Umbilical cord (tissue), 1 donor: ENCODE measurements at regions not wholly inside any gene's neighbourhood (a gene's known extent, or its start where the extent isn't known, plus 50 kb on each side); places are given as distances from the start of the nearest gene placed in this dataset.

ENCODE experiments used
- DNase-seq: peaks from one replicate; pipeline ENCODE4 v3.0.0-alpha.2; 2015; ENCODE audit warnings: low spot score

DNA sequence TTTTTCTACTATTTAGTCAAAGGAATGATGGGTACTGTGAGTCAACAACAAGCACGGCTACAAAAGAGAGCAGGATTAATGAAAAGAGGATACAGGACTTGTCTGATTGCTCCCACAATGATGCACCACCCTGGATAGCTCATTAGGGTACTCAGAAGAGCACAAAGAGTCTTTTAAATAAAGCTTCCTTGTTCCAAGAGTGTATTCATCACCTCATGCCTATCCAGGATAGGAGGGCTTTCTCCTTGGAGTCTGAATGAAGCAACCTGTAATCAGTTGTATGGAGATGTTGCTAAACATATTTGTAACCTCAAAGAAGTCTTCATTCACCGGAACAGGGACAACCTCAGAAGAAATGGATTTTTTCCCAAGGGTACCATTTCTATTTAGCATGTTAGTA, 219.5 kb upstream of the TMEM161B start:
- DNase-seq = no peak

- DNase-seq = no peak
Measured at GRCh38 chr5:88487066-88487465, 218.4 kb upstream of the TMEM161B start.

- DNase-seq = no peak
Measured at GRCh38 chr5:88486431-88486830, 217.8 kb upstream of the TMEM161B start.

- no peak for DNase-seq
Measured at GRCh38 chr5:88485531-88485930, 216.9 kb upstream of the TMEM161B start.

- DNase-seq = no peak
Measured at GRCh38 chr5:88483964-88484672, 215.5 kb upstream of the TMEM161B start.

DNA sequence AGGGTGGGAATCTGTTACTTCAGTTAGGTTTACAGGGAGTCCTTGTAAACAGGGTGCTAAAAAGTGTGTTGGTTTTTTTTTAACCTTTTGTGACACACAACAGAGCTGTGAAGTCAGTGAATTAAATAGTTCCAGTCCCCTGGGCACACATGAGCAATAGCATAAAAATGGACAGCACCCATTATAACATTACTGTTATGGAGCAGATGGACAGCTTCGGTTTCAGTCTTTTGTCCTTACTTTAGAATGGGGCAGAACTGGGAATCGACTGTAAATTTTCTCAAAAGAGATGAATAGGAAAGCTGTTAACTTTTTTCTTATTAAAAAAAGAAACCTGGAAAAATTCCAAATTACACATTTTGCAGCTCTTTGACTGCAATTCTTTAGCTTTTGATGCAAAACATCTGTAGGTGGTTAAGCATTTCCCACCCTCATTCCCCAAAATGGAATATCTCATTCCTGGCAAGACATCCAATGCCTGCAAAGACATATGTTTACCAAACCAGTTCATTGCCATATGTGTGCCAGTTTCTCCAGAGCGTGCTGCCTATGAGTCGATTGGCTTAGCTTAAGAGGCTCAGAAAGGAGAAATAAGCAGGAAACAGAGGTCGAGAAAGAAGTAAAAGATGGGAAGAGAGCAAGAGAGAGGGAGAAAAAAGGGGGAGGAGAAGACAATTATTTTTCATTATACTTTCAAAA, 212.3 kb upstream of the TMEM161B start:
- DNase-seq = no peak

DNA sequence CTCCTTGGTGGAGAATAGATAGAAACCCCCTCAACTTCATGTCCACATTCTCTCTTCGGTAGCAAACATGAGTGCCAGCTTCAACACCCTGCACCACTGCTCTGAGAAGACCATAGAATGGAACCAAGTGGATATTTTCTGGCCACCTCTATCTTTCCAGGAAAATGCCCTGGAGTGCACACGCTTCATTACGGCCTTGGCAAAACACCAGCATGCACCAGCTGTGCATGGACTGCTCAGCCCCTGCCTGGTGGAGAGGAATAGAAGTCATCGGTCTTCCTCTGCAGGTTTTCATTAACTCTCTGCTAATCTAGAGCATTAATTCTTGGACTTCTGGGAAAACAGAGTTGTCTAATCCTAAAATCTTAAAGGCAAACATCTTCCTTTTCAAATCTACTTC, 211.6 kb upstream of the TMEM161B start:
- DNase-seq = no peak

GRCh38 chr5:88474574-88474973, 205.9 kb upstream of the TMEM161B start:
- DNase-seq = no peak

GRCh38 chr5:88470745-88471144, 202.1 kb upstream of the TMEM161B start:
- DNase-seq = no peak

DNA sequence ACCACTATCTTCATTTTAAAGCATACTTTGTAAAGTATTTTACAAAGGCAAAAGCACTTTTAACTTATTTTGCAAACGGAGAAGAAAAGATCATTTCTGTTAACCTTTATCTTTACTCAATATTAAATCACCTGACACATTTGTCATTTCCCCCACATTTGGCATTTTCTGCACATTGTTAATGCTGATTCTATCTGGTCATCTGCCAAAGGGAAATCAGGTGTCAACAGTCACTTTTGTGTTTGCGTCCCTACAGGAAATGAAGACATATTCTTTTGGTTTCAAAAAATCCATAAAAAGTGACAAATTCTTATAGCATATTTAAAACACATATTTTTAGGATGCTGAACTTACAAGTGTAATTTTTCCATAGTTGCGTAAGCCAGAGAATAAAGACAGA, 191.3 kb upstream of the TMEM161B start:
- no peak for DNase-seq

- no peak for DNase-seq
Measured at GRCh38 chr5:88452820-88453219, 184.2 kb upstream of the TMEM161B start.

- DNase-seq = no peak
Measured at GRCh38 chr5:88450239-88450638, 181.6 kb upstream of the TMEM161B start.

GRCh38 chr5:88438006-88438405, 169.4 kb upstream of the TMEM161B start:
- no peak for DNase-seq

GRCh38 chr5:88436290-88436689, 167.6 kb upstream of the TMEM161B start:
- no peak for DNase-seq

DNA sequence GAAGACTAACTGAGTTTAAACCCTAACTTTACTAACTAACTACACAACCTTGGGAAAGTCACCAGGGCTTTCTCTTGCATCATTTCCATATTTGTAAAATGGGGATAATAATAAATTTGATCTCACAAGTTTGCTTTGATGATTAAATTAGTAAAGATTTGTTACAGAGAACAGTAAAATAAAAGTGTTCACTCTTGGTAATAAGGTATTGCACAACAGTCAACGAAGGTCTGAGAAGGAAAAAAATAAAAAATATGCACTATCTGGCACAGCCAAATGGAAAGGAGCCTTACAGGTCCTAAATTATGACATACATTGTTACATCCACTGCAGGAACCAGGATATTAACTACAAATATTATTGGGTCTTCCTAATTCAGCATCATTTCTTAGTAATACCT, 160.0 kb upstream of the TMEM161B start:
- no peak for DNase-seq

DNA sequence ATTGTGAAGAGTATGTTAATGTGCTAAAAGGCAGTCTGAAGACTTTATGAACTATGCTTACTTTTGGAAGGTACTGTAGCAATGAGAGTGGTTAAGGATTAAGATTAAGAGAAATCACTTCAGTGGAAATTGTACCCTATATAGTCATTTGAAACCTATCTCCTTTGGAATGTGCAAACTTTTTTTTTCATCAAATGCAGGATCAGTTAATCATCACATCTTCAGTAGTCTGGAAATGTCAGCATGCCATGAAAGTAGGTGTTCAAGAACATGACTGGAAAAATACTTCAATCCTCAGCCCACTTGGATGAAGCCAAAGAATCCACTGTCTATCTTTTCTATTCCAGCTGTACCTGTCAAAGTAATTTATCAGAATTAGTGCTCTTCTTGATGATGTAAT, 157.8 kb upstream of the TMEM161B start:
- no peak for DNase-seq

DNA sequence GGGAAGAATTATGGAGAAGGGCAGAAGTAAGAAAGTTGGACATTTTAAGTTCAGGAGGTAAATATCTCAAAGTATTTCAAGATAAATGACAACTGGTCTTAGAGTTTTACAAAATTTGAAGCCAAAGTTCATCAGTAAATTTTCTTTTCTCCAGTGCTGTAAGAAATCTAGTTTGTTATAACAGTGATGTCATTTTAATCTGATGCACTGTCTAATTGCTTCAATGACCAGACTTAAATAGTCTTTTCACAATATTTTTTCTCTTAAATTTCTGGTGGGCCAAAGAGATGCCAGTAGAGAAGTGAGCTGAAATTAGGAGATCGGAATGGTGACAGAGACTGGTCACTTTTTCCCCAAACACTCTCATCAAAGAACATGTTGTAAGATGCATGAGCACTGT, 156.5 kb upstream of the TMEM161B start:
- DNase-seq = no peak

DNA sequence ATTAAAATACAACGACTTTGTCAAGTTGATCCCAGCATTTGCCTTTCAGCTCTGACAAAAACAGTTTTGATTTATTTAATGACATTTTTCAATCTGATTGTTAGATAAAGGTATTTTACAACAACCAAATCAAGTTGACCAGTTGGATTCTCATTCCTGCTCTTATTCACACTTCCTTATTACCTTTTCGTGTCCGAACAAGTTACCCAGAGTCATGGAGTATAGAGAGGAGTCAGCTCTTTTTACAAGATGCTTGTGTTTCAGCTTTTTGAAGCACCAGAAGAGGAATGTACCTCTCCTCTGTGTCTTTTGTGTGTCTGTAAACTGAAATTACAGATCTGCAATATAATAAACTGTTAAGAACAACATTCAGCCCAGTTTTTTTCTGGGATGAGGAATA, 151.3 kb upstream of the TMEM161B start:
- no peak for DNase-seq

GRCh38 chr5:88407341-88407740, 138.7 kb upstream of the TMEM161B start:
- no peak for DNase-seq

GRCh38 chr5:88405783-88406182, 137.1 kb upstream of the TMEM161B start:
- DNase-seq = no peak

DNA sequence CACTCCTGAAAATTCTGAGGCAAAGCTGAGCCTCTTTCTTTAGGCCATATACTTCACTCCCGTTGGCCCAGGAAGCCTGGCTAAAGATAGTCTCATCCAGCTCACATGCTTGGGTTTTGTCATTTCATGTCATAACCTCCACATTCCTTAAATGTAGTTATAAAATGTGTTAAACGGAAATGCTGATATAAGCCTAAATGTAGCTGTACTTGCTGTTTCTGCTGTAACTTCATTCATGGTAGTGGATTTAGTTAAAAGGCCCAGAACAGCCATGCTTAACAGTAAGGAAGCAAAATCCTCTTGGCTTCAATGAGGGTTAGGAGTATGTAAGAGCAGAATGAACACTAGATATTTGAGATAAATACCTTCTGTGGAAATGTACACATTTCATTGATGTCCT, 135.8 kb upstream of the TMEM161B start:
- no peak for DNase-seq

- DNase-seq = no peak
Measured at GRCh38 chr5:88401686-88402085, 133.0 kb upstream of the TMEM161B start.

- DNase-seq = no peak
Measured at GRCh38 chr5:88401228-88401627, 132.6 kb upstream of the TMEM161B start.

DNA sequence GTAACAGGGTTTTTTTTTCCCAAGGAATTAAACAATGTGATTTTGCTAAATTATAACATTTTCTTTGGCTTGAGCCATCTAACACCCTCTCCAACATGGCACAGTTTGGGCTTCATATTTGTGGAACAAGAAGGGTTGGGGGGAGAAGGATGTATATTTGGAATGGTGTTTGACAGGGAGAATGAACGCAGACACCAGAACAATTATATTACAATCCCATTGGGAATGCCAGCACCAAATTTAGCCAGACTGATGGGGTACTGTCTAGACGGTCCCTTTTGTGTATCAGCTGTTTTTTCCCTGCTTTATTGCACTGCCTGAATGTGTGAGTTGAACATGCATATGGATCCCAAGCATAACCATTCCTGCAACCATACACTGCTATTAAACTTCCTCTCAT, 130.9 kb upstream of the TMEM161B start:
- no peak for DNase-seq
